Colonic mucosa (tissue), 4 donors: ENCODE measurements at regions not wholly inside any gene's neighbourhood (a gene's known extent, or its start where the extent isn't known, plus 50 kb on each side); places are given as distances from the start of the nearest gene placed in this dataset.
A peak's percentile ranks its signal among the peaks of the same experiment; 100 is the strongest.

Source experiments
- DNase-seq: peaks from one replicate; pipeline ENCODE4 v3.0.0-alpha.2; 2020
- H3K27ac ChIP-seq: fragments of 200-600 bp; one replicate; pipeline ENCODE4 v1.8.0; 2021
- H3K27me3 ChIP-seq: fragments of 200-600 bp; one replicate; pipeline ENCODE4 v1.8.0; 2021
- H3K36me3 ChIP-seq: fragments of 200-600 bp; one replicate; pipeline ENCODE4 v1.8.0; 2021
- H3K4me1 ChIP-seq: fragments of 200-600 bp; one replicate; pipeline ENCODE4 v1.8.0; 2021; ENCODE audit warnings: mild to moderate bottlenecking
- H3K4me3 ChIP-seq: fragments of 200-600 bp; one replicate; pipeline ENCODE4 v1.8.0; 2021
- H3K9ac ChIP-seq, 2 donors: one replicate each; pipeline ENCODE4 v1.7.0; 2013; ENCODE audit warnings: control low read depth in 2 of 2, low read depth in 2 of 2, low read length in 2 of 2
- H3K9me3 ChIP-seq: fragments of 200-600 bp; one replicate; pipeline ENCODE4 v1.8.0; 2021
- CTCF ChIP-seq: fragments of 200-600 bp; IDR thresholded peaks from one replicate; pipeline ENCODE4 v1.8.0; 2022; ENCODE audit warnings: antibody characterized with exemption, mild to moderate bottlenecking
- intact Hi-C: fragments of 100-400 bp; cut with DNase I; formaldehyde crosslinking; loops from one replicate; pipeline ENCODE4 v1.14.1; 2022
- donor health status: healthy.
- donor health status: DM: no; HTN: no; CAD: no.
- donor health status: DM: no; HTN: no; CAD: no.

DNA sequence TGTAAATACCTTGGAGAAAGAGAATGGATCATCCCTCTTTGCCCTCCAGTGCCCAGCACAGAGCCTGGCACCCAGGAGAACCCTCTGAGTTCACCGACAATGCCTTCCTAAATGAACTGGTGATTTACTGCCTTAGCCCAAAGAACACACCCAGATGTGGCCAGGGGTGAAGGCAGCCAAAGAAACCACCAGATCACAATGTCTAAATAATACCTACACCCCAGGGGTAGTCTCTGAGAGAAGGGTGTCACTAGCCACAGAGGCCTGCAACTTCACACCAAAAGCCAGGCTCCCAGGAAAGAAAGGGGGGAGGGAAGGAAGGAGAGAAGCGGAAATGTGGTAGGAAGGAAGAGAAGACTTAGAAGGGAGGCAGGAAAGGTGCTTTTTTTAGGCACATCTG, 65.7 kb downstream of the RPL27A start:
- Histone ChIP-seq H3K9me3 (no peaks in the 10 kb centered on the region), H3K4me3 (no peak overlapping the region), H3K36me3 (no peaks in the 10 kb centered on the region), H3K27ac (no peak overlapping the region), H3K9ac (no peak overlapping the region), H3K4me1 (no peaks in the 10 kb centered on the region), H3K27me3 (no peaks in the 10 kb centered on the region)
- no peak for TF ChIP-seq CTCF
- intact Hi-C loops = no loop called here
- no peak for DNase-seq

- no peak for TF ChIP-seq CTCF
- no peaks in the 10 kb centered on the region for H3K36me3 ChIP-seq
- H3K9ac ChIP-seq = no peak overlapping the region
- no peaks in the 10 kb centered on the region for H3K9me3 ChIP-seq
- H3K27ac ChIP-seq = no peak overlapping the region
- intact Hi-C loops = no loop called here
- no peaks in the 10 kb centered on the region for H3K4me1 ChIP-seq
- DNase-seq = peak; percentile 53
- no peaks in the 10 kb centered on the region for H3K27me3 ChIP-seq
- H3K4me3 ChIP-seq = no peak overlapping the region
These were observed 66.6 kb downstream of the RPL27A start for GRCh38 chr11:8749202-8749601.

- intact Hi-C loops = no loop called here
These were observed 71.6 kb downstream of the RPL27A start for GRCh38 chr11:8754241-8754640.

DNA sequence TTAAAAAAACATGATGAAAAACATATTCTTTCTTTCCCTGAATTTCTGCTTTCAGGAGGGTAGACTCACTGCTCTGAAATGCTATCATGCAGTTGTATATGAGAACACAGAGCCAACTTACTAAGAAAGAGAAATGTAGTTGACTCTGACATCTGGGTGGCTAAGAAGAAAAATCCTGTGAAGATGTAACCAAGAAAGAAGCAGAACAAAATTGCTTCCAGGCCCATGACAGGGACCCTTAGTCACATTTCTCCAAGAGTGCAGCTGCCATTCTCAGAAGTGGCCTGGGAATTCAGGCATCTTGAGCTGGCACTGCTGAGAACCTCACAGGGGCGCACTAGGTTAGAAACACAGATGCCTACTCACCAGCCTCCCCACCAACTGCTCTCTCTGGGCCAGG, 73.6 kb downstream of the RPL27A start:
- Histone ChIP-seq H3K4me3 (no peak overlapping the region), H3K27ac (peak overlapping the region; percentile 14), H3K27me3 (no peaks in the 10 kb centered on the region), H3K4me1 (no peaks in the 10 kb centered on the region), H3K9ac (peak overlapping the region in 1 of 2 donors; percentile 32), H3K36me3 (no peaks in the 10 kb centered on the region), H3K9me3 (no peaks in the 10 kb centered on the region)
- intact Hi-C loops = no loop called here
- DNase-seq = no peak
- no peak for TF ChIP-seq CTCF

More at GRCh38 chr11:8754241-8754640, 71.6 kb downstream of the RPL27A start:
- Histone ChIP-seq H3K36me3 (no peaks in the 10 kb centered on the region), H3K9ac (no peak overlapping the region), H3K27me3 (no peaks in the 10 kb centered on the region), H3K4me1 (no peaks in the 10 kb centered on the region), H3K27ac (no peak overlapping the region), H3K9me3 (no peaks in the 10 kb centered on the region), H3K4me3 (no peak overlapping the region)
- no peak for DNase-seq
- no peak for TF ChIP-seq CTCF

DNA sequence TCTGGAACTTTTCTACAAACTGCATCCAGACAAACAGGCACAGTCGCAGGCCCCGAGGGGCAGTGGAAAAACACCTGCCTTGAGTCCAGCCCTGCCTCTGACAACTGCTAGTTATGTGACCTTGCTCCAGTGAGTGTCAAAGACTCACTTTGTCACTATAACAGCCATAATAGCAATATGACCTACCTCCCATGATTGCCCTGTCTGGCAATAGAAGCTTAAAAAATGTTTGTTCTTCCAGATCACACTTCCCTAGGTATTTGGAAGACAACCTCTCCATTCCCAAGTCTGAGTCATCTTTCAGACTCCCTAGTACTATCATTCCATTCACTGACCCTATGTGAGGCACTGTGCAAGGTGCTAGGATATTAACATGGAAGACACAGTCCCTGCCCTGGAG, 74.5 kb downstream of the RPL27A start:
- Histone ChIP-seq H3K4me1 (no peaks in the 10 kb centered on the region), H3K9me3 (no peaks in the 10 kb centered on the region), H3K36me3 (no peaks in the 10 kb centered on the region), H3K4me3 (no peak overlapping the region), H3K27ac (peak overlapping the region; percentile 14), H3K9ac (peak overlapping the region in 1 of 2 donors; percentile 32), H3K27me3 (no peaks in the 10 kb centered on the region)
- TF ChIP-seq CTCF = no peak
- DNase-seq = no peak
- intact Hi-C loops = no loop called here

- intact Hi-C loops = no loop called here
- no peak for DNase-seq
- H3K4me1 ChIP-seq = no peaks in the 10 kb centered on the region
These were observed 74.9 kb downstream of the RPL27A start for GRCh38 chr11:8757533-8757932.

More at GRCh38 chr11:8757533-8757932, 74.9 kb downstream of the RPL27A start:
- no peak overlapping the region for H3K4me3 ChIP-seq
- H3K9me3 ChIP-seq = no peaks in the 10 kb centered on the region
- peak overlapping the region; percentile 14 for H3K27ac ChIP-seq
- no peaks in the 10 kb centered on the region for H3K36me3 ChIP-seq
- H3K9ac ChIP-seq = no peak overlapping the region
- TF ChIP-seq CTCF = no peak
- no peaks in the 10 kb centered on the region for H3K27me3 ChIP-seq
